ENCODE measurements at regions not wholly inside any gene's neighbourhood (a gene's known extent, or its start where the extent isn't known, plus 50 kb on each side); places are given as distances from the start of the nearest gene placed in this dataset.

- no peak for DNase-seq (ENCODE audit: low spot score)
Measured at GRCh38 chr15:56868170-56868569, 50.3 kb upstream of the TCF12 start.

GRCh38 chr15:56866803-56867202 is 51.6 kb upstream of the TCF12 start:
- no peak for DNase-seq (ENCODE audit: low spot score)

DNA sequence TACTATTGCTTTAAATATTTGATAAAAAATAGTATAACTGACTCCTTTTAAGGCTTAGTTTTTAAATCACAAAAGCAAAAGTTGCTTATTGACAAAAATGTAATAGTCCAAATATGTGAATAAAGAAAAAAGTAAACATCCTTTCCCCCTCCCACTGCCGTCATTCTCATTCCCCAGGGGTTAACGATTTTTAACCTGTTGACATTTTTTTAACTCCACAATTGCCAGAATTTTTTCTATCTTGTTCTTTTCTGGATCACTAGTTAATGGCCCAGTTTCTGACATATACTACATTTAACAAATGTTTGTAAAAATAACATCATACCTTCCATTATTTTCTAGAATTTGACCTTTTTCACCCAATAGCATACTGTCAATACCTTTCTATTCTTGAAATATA is 60.6 kb upstream of the TCF12 start:
- DNase-seq (ENCODE audit: low spot score) = no peak

- DNase-seq (ENCODE audit: low spot score) = no peak
Measured at GRCh38 chr15:56856934-56857333, 61.5 kb upstream of the TCF12 start.

GRCh38 chr15:56844892-56845291 is 73.6 kb upstream of the TCF12 start:
- DNase-seq (ENCODE audit: low spot score) = no peak

- DNase-seq (ENCODE audit: low spot score) = no peak
Measured at GRCh38 chr15:56844471-56844870, 74.0 kb upstream of the TCF12 start.

DNA sequence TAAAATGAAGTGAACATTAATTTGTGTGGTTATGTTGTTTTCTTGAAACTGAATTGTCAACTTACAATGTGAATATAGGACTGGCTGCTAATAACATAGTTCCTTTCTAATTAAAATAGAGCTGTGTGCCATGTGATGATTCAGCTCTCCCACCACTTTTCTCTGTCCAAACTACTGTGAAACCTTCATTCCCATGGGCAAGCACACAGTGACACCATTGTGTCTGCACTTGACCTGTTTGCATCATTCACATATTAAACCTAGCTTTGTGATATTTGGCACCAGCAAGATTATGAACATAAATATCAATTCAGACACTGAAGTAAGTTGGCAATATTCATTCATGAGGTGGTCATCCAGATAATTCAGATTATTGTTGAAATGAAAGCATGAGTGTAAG is 78.8 kb upstream of the TCF12 start:
- DNase-seq (ENCODE audit: low spot score) = no peak

DNA sequence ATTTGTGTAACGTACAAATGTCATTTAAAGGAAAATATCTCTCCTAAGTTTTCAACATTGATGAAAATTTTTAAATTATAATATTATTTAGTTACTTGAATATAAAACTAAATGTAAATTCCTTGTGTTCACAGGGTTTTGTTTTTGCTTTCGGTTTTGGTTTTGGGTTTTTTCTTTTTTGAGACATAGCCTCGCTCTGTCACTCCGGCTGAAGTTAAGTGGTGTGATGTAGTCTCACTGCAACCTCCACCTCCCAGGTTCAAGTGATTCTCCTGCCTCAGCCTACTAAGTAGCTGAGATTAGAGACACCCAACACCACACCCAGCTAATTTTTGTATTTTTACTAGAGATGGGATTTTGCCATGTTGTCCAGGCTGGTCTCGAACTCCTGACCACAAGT is 79.3 kb upstream of the TCF12 start:
- no peak for DNase-seq (ENCODE audit: low spot score)

- no peak for DNase-seq (ENCODE audit: low spot score)
Measured at GRCh38 chr15:56838085-56838484, 80.4 kb upstream of the TCF12 start.

DNA sequence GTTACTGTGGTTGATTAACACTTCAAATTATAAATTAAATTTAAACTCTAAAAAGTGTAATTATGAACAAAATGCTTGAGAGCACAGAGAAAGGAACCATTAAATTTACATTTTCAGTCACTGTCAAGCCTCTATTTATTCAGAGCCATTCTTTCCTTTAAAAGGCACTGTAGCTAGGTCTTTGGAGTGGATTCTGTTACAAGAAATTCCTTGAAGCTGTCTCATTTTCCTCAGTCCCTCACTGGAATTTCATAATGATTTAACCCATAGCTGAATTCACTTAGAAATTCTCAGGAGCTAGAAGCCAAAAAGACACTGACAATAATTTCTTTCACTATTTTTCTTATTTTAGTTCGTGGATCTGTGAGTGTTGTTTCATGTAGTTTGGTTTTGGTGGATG is 81.2 kb upstream of the TCF12 start:
- no peak for DNase-seq (ENCODE audit: low spot score)

DNA sequence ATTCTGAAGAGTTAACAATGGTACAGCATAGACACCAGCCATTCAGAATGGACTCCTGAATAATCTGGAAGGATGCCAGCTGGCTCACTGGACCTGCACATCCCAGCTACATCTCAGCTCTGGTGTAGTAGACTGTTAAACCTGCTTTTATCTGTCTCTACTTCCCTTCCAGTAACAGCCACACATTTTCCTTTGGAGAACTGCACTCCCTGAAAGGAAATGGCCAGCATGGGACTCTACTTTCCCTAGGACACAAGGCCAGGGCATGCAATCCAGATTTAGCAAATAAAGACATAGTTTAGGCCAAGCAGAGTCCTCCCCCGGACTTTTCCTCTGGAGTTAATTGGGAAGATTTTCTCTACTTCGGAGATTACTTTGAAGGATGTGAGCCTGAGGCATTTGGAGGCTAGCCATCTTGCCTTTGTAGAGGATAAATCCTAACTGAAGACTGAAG is 82.7 kb upstream of the TCF12 start:
- DNase-seq (ENCODE audit: low spot score) = no peak

- no peak for DNase-seq (ENCODE audit: low spot score)
Measured at GRCh38 chr15:56832125-56832524, 86.3 kb upstream of the TCF12 start.

GRCh38 chr15:56831467-56832005 is 86.9 kb upstream of the TCF12 start:
- DNase-seq (ENCODE audit: low spot score) = no peak

- DNase-seq (ENCODE audit: low spot score) = no peak
Measured at GRCh38 chr15:56824175-56824574, 90.9 kb upstream of the ZNF280D start.

GRCh38 chr15:56821721-56822425 is 88.6 kb upstream of the ZNF280D start:
- DNase-seq (ENCODE audit: low spot score) = peak; percentile 29

DNA sequence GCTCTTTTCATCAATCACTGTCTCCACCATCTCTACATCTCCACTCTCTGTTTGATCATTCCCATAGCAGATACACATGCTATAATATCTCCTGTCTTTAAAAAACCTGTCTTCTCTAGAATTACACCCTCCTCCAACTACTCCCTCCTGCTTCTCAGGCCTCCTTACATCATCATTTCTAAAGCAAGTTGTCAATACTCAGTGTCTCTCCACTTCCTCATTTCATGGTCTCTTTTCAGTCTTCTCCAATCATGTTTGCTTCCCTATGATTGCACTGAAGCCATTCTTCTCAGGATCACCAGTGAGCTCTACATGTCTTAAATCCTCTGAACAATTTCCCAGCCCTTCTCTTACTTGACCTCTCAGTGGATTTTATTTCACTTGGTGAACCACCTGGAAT is 87.0 kb upstream of the ZNF280D start:
- no peak for DNase-seq (ENCODE audit: low spot score)

- DNase-seq (ENCODE audit: low spot score) = no peak
Measured at GRCh38 chr15:56817321-56818080, 84.2 kb upstream of the ZNF280D start.

DNA sequence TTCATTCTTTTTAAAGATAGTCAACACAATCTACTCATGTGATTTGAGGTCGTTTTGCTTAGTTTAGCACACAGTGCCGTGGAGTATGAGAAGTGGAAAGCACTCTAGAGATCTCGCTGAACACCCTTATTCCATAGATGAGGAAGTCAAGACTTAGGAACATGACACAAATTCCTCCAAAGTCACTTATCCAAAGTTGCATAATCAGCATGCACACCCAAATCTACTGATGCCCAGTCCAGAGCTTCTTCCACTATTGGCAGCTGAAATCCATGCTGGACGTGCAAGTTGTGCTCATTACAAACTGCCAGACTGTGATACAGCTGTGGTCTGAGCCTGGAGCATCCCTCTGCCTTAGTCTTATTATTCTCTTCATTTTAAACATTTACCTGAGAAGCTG is 83.5 kb upstream of the ZNF280D start:
- DNase-seq (ENCODE audit: low spot score) = no peak

DNA sequence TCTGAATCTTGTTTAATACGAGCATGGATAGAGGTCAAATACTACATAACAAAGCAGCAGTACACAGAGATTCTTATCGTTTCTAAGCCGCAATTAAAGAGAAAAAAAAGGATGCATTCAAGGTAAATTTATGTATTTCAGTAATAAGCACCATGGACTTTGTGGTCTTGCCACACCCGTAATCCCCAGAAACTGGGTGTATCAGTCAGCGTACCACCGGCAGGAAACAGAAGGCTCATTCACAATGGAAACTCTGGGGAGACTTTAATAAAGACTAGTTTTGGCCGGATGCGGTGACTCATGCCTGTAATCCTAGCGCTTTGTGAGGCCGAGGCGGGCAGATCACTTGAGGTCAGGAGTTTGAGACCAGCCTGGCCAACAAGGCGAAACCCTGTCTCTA is 81.9 kb upstream of the ZNF280D start:
- DNase-seq (ENCODE audit: low spot score) = peak; percentile 21

- no peak for DNase-seq (ENCODE audit: low spot score)
Measured at GRCh38 chr15:56814429-56814828, 81.1 kb upstream of the ZNF280D start.

- no peak for DNase-seq (ENCODE audit: low spot score)
Measured at GRCh38 chr15:56813995-56814394, 80.7 kb upstream of the ZNF280D start.

- DNase-seq (ENCODE audit: low spot score) = no peak
Measured at GRCh38 chr15:56812961-56813360, 79.7 kb upstream of the ZNF280D start.

DNA sequence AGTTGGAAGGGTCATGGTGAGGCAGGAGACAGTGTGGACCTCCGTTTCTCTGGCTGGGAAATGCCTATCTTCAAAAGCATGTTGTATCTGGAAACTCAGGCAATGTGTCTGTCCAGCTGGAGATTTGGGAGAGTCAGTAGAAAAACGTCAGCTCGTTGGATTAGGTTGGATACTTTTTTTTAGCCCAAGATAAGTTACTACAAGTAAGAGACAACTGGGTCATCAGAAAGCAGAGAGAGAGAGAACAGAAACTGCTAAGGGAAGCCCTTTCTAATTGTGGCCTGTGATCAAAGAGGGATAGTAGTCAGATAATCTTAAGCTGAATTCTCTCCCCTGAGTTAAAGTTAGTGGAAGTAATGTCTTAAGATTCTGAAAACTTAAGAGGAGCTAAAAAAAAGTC is 78.9 kb upstream of the ZNF280D start:
- DNase-seq (ENCODE audit: low spot score) = no peak

Measured in activated CD4-positive, alpha-beta T cell treated with anti-CD3 and anti-CD28 coated beads, Interleukin-2, Interleukin-4, amounts not matched to agents 100 ng/mL and 50 ng/mL, durations not matched to agents 16 hours and 8 hours (primary cell).